NB4 (cell line): ENCODE measurements at regions not wholly inside any gene's neighbourhood (a gene's known extent, or its start where the extent isn't known, plus 50 kb on each side); places are given as distances from the start of the nearest gene placed in this dataset.
A peak's percentile ranks its signal among the peaks of the same experiment; 100 is the strongest.

ENCODE experiments used
- DNase-seq: peaks from one replicate; pipeline ENCODE4 v3.0.0; 2010; ENCODE audit warnings: low read depth
- H3K4me3 ChIP-seq: one replicate; pipeline ENCODE4 v1.5.1; 2011; ENCODE audit warnings: mild to moderate bottlenecking, low read depth, low read length, moderate library complexity
- MYC ChIP-seq: IDR thresholded peaks from 2 replicates; pipeline ENCODE4 v1.6.1; 2011; ENCODE audit warnings: low read depth, low read length
- POLR2A ChIP-seq: IDR thresholded peaks from 2 replicates; pipeline ENCODE4 v1.6.1; 2011; ENCODE audit warnings: mild to moderate bottlenecking; ENCODE audit not compliant: insufficient read length; ENCODE audit errors: extremely low read depth
- TF ChIP-seq, protein P1 (sequence below): IDR thresholded peaks from one replicate; pipeline ENCODE4 v1.5.1; 2012; ENCODE audit warnings: low read depth, low read length
- TF ChIP-seq, protein P2 (sequence below): IDR thresholded peaks from 2 replicates; pipeline ENCODE4 v1.6.1; 2011; ENCODE audit warnings: low read depth, low read length

DNA sequence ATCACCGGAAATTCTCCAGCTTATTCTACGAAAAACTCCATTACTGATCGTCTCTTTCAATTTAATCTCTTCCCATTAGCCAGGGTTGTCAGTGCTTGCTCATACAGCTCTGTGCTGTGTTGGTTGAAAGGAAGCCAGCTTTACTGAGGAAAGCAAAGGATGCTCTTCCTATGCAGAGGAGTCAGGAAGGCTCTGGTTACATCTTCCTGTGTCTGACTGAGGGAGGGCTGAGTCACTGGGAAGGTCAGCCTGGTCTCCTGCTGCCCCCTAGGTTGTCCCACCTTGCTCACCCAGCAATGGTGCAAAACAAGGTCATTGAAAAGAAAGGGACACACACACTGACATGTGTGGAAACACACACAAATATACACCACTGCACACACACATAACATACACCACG, 975.6 kb downstream of the DCDC2C start:
- TF ChIP-seq, protein P1, sequence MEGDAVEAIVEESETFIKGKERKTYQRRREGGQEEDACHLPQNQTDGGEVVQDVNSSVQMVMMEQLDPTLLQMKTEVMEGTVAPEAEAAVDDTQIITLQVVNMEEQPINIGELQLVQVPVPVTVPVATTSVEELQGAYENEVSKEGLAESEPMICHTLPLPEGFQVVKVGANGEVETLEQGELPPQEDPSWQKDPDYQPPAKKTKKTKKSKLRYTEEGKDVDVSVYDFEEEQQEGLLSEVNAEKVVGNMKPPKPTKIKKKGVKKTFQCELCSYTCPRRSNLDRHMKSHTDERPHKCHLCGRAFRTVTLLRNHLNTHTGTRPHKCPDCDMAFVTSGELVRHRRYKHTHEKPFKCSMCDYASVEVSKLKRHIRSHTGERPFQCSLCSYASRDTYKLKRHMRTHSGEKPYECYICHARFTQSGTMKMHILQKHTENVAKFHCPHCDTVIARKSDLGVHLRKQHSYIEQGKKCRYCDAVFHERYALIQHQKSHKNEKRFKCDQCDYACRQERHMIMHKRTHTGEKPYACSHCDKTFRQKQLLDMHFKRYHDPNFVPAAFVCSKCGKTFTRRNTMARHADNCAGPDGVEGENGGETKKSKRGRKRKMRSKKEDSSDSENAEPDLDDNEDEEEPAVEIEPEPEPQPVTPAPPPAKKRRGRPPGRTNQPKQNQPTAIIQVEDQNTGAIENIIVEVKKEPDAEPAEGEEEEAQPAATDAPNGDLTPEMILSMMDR = no peak
- TF ChIP-seq MYC = no peak
- TF ChIP-seq POLR2A = no peak
- no peak for DNase-seq
- H3K4me3 ChIP-seq = no peak overlapping the region

DNA sequence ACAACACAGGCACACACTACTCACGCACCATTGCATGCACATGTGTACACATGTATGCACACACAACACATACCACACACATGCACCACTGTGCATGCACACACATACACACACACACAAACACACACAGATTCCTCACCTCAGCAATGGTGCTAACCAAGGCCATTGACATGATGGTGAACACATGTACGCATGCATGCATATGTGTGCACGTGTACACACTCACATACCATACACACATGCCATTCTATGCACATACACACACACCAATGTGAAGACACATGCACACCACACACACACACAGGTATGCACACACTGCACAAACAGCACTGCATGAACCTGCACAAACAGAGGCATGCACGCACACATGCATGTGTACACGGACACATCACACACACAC, 976.0 kb downstream of the DCDC2C start:
- no peak overlapping the region for H3K4me3 ChIP-seq
- TF ChIP-seq, protein P2, sequence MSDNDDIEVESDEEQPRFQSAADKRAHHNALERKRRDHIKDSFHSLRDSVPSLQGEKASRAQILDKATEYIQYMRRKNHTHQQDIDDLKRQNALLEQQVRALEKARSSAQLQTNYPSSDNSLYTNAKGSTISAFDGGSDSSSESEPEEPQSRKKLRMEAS = no peak
- TF ChIP-seq MYC (no peak), POLR2A (no peak)
- TF ChIP-seq, protein P1 = no peak
- DNase-seq = no peak

GRCh38 chr2:4684921-4685320, 981.5 kb downstream of the DCDC2C start:
- H3K4me3 ChIP-seq = no peak overlapping the region
- DNase-seq = no peak
- TF ChIP-seq, protein P1 = no peak
- no peak for TF ChIP-seq MYC
- no peak for TF ChIP-seq POLR2A
- TF ChIP-seq, protein P2 = no peak

GRCh38 chr2:4690913-4691312, 987.5 kb downstream of the DCDC2C start:
- H3K4me3 ChIP-seq = no peak overlapping the region
- TF ChIP-seq POLR2A (no peak), MYC (no peak)
- TF ChIP-seq, protein P1 = no peak
- TF ChIP-seq, protein P2 = no peak
- DNase-seq = no peak

GRCh38 chr2:4693266-4693665, 989.9 kb downstream of the DCDC2C start:
- TF ChIP-seq, protein P2 = no peak
- TF ChIP-seq, protein P1 = no peak
- no peak overlapping the region for H3K4me3 ChIP-seq
- DNase-seq = peak; percentile 44

DNA sequence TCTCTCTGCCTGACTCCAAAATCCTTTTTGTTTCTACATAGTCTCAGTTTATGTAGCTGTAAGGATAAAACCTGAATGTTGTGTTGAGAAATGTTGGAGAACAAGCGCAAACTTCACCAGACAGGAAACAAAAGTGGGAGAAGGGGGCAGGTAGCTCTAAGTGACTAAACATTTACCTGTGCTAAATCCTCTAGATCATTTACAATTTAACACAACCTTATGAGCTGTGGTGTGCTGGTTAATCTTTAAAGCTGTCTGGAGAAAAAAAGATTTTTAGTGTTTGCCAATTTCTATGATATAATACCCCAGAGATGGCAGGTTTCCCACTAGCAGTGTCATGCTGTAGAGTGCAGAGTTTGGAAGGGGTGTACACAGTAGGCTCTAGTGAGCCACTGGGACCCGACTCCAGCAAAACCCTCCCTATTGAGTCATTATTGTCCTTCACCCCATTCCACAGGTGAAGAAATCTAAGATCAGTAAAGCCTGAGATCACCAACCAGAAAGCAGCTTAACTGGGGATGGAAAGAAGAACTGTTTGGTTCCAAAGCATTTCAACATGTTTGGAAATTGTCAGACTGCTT, 992.0 kb downstream of the DCDC2C start:
- TF ChIP-seq, protein P2 = no peak
- TF ChIP-seq, protein P1 = no peak
- TF ChIP-seq POLR2A (no peak), MYC (no peak)
- no peak overlapping the region for H3K4me3 ChIP-seq
- no peak for DNase-seq
